Stomach (tissue), 4 donors: ENCODE measurements at regions not wholly inside any gene's neighbourhood (a gene's known extent, or its start where the extent isn't known, plus 50 kb on each side); places are given as distances from the start of the nearest gene placed in this dataset.

Experiments
- POLR2A ChIP-seq, 4 donors: fragments of 450-650 bp; IDR thresholded peaks; one replicate each; pipeline ENCODE4 v1.6.1; 2016; ENCODE audit warnings: antibody characterized with exemption in 4 of 4, control low read depth in 2 of 4, mild to moderate bottlenecking in 1 of 4, moderate library complexity in 1 of 4
- TF ChIP-seq, protein P1 (sequence below), 7 experiments: fragments of 450-650 bp in 4 of 7; fragments of 200-600 bp in 3 of 7; sonication (generic) in 3 of 7; IDR thresholded peaks; one replicate each; pipeline ENCODE4 v1.5.1; 2016 to 2019; ENCODE audit warnings: antibody characterized with exemption in 7 of 7, control low read depth in 2 of 7, mild to moderate bottlenecking in 1 of 7

GRCh38 chr2:226496273-226496550, 303.4 kb downstream of the IRS1 start:
- TF ChIP-seq, protein P1, sequence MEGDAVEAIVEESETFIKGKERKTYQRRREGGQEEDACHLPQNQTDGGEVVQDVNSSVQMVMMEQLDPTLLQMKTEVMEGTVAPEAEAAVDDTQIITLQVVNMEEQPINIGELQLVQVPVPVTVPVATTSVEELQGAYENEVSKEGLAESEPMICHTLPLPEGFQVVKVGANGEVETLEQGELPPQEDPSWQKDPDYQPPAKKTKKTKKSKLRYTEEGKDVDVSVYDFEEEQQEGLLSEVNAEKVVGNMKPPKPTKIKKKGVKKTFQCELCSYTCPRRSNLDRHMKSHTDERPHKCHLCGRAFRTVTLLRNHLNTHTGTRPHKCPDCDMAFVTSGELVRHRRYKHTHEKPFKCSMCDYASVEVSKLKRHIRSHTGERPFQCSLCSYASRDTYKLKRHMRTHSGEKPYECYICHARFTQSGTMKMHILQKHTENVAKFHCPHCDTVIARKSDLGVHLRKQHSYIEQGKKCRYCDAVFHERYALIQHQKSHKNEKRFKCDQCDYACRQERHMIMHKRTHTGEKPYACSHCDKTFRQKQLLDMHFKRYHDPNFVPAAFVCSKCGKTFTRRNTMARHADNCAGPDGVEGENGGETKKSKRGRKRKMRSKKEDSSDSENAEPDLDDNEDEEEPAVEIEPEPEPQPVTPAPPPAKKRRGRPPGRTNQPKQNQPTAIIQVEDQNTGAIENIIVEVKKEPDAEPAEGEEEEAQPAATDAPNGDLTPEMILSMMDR (IDR thresholded peaks at IDR 0.05) = no peak
- TF ChIP-seq POLR2A (IDR thresholded peaks at IDR 0.05) = no peak
